HUES48 (cell line): ENCODE measurements at regions not wholly inside any gene's neighbourhood (a gene's known extent, or its start where the extent isn't known, plus 50 kb on each side); places are given as distances from the start of the nearest gene placed in this dataset.

Experiments
- H3K27ac ChIP-seq: one replicate; pipeline ENCODE4 v1.7.0; 2013; ENCODE audit warnings: low read depth, low read length, inconsistent platforms
- H3K27me3 ChIP-seq: 2 replicates; pipeline ENCODE4 v1.6.1; 2013; ENCODE audit warnings: mild to moderate bottlenecking, low read length; ENCODE audit not compliant: control insufficient read depth, insufficient read depth
- H3K36me3 ChIP-seq: 2 replicates; pipeline ENCODE4 v1.6.1; 2013; ENCODE audit warnings: low read length; ENCODE audit not compliant: control insufficient read depth, insufficient read depth
- H3K4me1 ChIP-seq: 2 replicates; pipeline ENCODE4 v1.6.1; 2013; ENCODE audit warnings: mild to moderate bottlenecking, low read length; ENCODE audit not compliant: control insufficient read depth, insufficient read depth
- H3K4me3 ChIP-seq: 2 replicates; pipeline ENCODE4 v1.5.1; 2013; ENCODE audit warnings: mild to moderate bottlenecking, low read depth, low read length
- H3K9ac ChIP-seq: 2 replicates; pipeline ENCODE4 v1.6.1; 2013; ENCODE audit warnings: mild to moderate bottlenecking, low read depth, low read length, moderate library complexity
- H3K9me3 ChIP-seq: 2 replicates; pipeline ENCODE4 v1.6.1; 2013; ENCODE audit warnings: low read length; ENCODE audit not compliant: control insufficient read depth, insufficient read depth

- Histone ChIP-seq H3K4me3 (no peak overlapping the region), H3K9ac (no peak overlapping the region), H3K27ac (no peak overlapping the region), H3K27me3 (no peaks in the 10 kb centered on the region), H3K9me3 (no peaks in the 10 kb centered on the region), H3K36me3 (no peaks in the 10 kb centered on the region), H3K4me1 (no peaks in the 10 kb centered on the region)
Measured at GRCh38 chr2:136310005-136310495, 192.1 kb upstream of the CXCR4 start.

GRCh38 chr2:136308611-136309010 lies 190.7 kb upstream of the CXCR4 start:
- H3K9ac ChIP-seq = no peak overlapping the region
- H3K9me3 ChIP-seq = no peaks in the 10 kb centered on the region
- H3K4me1 ChIP-seq = peaks cover 6% of the 10 kb centered on the region
- H3K4me3 ChIP-seq = no peak overlapping the region
- no peaks in the 10 kb centered on the region for H3K36me3 ChIP-seq
- no peak overlapping the region for H3K27ac ChIP-seq
- no peaks in the 10 kb centered on the region for H3K27me3 ChIP-seq

GRCh38 chr2:136306836-136307235 lies 188.9 kb upstream of the CXCR4 start:
- no peaks in the 10 kb centered on the region for H3K27me3 ChIP-seq
- H3K4me1 ChIP-seq = peaks cover 7% of the 10 kb centered on the region
- no peak overlapping the region for H3K27ac ChIP-seq
- no peak overlapping the region for H3K4me3 ChIP-seq
- no peaks in the 10 kb centered on the region for H3K9me3 ChIP-seq
- no peaks in the 10 kb centered on the region for H3K36me3 ChIP-seq
- H3K9ac ChIP-seq = no peak overlapping the region

- Histone ChIP-seq H3K4me3 (no peak overlapping the region), H3K36me3 (no peaks in the 10 kb centered on the region), H3K27me3 (no peaks in the 10 kb centered on the region), H3K9ac (no peak overlapping the region), H3K9me3 (no peaks in the 10 kb centered on the region), H3K27ac (no peak overlapping the region), H3K4me1 (peaks cover 7% of the 10 kb centered on the region)
Measured at GRCh38 chr2:136305517-136306192, 187.7 kb upstream of the CXCR4 start.

GRCh38 chr2:136301006-136301405 lies 183.1 kb upstream of the CXCR4 start:
- Histone ChIP-seq H3K36me3 (no peaks in the 10 kb centered on the region), H3K9me3 (no peaks in the 10 kb centered on the region), H3K4me3 (no peak overlapping the region), H3K9ac (no peak overlapping the region), H3K4me1 (peaks cover 7% of the 10 kb centered on the region), H3K27me3 (no peaks in the 10 kb centered on the region), H3K27ac (no peak overlapping the region)

GRCh38 chr2:136298631-136299030 lies 180.7 kb upstream of the CXCR4 start:
- H3K36me3 ChIP-seq = no peaks in the 10 kb centered on the region
- no peak overlapping the region for H3K27ac ChIP-seq
- peaks cover 2% of the 10 kb centered on the region; the same call in 1 of the 2 replicates for H3K4me1 ChIP-seq
- H3K27me3 ChIP-seq = no peaks in the 10 kb centered on the region
- H3K4me3 ChIP-seq = no peak overlapping the region
- H3K9ac ChIP-seq = no peak overlapping the region
- no peaks in the 10 kb centered on the region for H3K9me3 ChIP-seq

GRCh38 chr2:136297994-136298393 lies 180.0 kb upstream of the CXCR4 start:
- no peak overlapping the region for H3K4me3 ChIP-seq
- no peak overlapping the region for H3K27ac ChIP-seq
- H3K27me3 ChIP-seq = no peaks in the 10 kb centered on the region

GRCh38 chr2:136297312-136297711 lies 179.4 kb upstream of the CXCR4 start:
- Histone ChIP-seq H3K9ac (no peak overlapping the region), H3K9me3 (no peaks in the 10 kb centered on the region), H3K27ac (no peak overlapping the region), H3K4me1 (no peaks in the 10 kb centered on the region), H3K27me3 (no peaks in the 10 kb centered on the region), H3K36me3 (no peaks in the 10 kb centered on the region), H3K4me3 (no peak overlapping the region)

More at GRCh38 chr2:136297994-136298393, 180.0 kb upstream of the CXCR4 start:
- Histone ChIP-seq H3K36me3 (no peaks in the 10 kb centered on the region), H3K9ac (no peak overlapping the region), H3K9me3 (no peaks in the 10 kb centered on the region), H3K4me1 (no peaks in the 10 kb centered on the region)

- Histone ChIP-seq H3K9ac (no peak overlapping the region), H3K9me3 (no peaks in the 10 kb centered on the region), H3K36me3 (no peaks in the 10 kb centered on the region), H3K27me3 (no peaks in the 10 kb centered on the region), H3K4me1 (no peaks in the 10 kb centered on the region), H3K4me3 (no peak overlapping the region), H3K27ac (no peak overlapping the region)
Measured at GRCh38 chr2:136295168-136295567, 177.2 kb upstream of the CXCR4 start.

GRCh38 chr2:136291871-136292270 lies 173.9 kb upstream of the CXCR4 start:
- no peak overlapping the region for H3K27ac ChIP-seq
- H3K9ac ChIP-seq = no peak overlapping the region
- no peaks in the 10 kb centered on the region for H3K4me1 ChIP-seq
- H3K36me3 ChIP-seq = no peaks in the 10 kb centered on the region
- no peaks in the 10 kb centered on the region for H3K9me3 ChIP-seq
- H3K27me3 ChIP-seq = no peaks in the 10 kb centered on the region
- H3K4me3 ChIP-seq = no peak overlapping the region

- H3K4me1 ChIP-seq = no peaks in the 10 kb centered on the region
- no peak overlapping the region for H3K27ac ChIP-seq
- no peaks in the 10 kb centered on the region for H3K36me3 ChIP-seq
- no peaks in the 10 kb centered on the region for H3K9me3 ChIP-seq
- H3K9ac ChIP-seq = no peak overlapping the region
- H3K27me3 ChIP-seq = no peaks in the 10 kb centered on the region
- no peak overlapping the region for H3K4me3 ChIP-seq
Measured at GRCh38 chr2:136290326-136290725, 172.4 kb upstream of the CXCR4 start.
